GM18873 (cell line): ENCODE measurements at regions not wholly inside any gene's neighbourhood (a gene's known extent, or its start where the extent isn't known, plus 50 kb on each side); places are given as distances from the start of the nearest gene placed in this dataset.

Source experiments
- ATAC-seq: cut with Tn5 transposase; IDR thresholded peaks from one replicate; pipeline ENCODE4 v1.9.1; 2021; ENCODE audit warnings: mild to moderate bottlenecking, moderate library complexity, moderate number of reproducible peaks; ENCODE audit not compliant: unreplicated experiment, low FRiP score

GRCh38 chr18:56245866-56246580 is 392.4 kb downstream of the TXNL1 start:
- no peak for ATAC-seq

- ATAC-seq: no peak
Observed at GRCh38 chr18:56240405-56240804, 398.0 kb downstream of the TXNL1 start.

DNA sequence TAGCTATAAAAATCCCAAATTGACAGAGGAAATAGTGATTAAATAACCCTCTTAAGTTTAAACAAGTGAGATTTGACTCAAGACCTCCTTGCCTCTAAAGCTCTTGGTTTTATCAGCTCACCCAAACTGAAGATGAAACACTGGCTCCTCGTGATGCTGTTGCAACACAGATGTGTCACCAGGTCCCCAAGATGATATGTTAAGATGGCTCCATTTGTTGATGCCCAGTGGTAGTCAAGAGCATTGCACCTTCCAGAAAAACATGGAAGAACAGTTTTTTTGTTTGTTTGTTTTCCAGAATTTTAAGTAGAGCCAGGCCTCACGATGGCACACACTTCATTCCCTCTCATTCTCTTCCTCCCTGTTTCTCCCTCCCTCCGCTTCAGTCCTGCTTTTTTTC is 399.8 kb downstream of the TXNL1 start:
- no peak for ATAC-seq

DNA sequence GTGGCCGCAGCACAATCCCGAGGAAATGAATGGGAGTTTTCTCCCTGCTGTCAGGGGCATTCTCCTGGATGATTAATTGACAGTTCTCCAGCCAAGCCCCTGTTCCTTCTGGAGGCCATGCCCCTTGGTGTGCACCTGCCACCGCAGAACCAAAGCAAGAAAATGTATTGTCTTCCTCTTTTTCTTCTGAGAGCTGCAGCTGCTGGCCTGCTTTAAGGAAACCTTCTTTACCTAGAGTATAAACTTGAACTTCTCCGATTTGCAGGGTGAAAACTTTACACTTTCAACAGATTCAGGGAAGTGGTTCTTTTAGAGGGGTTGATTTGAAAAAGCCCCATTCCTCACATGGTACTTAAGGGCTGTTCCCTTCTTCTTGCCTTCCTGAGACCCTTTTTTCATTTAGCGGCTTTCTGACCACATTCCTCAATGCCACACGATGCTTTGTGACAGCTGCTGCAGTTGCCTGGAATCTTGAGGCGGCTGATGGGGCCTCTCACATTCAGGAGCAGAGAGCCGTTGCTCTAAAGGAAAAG is 402.8 kb downstream of the TXNL1 start:
- ATAC-seq: no peak

- no peak for ATAC-seq
Observed at GRCh38 chr18:56235071-56235470, 403.3 kb downstream of the TXNL1 start.

GRCh38 chr18:56233595-56233994 is 404.8 kb downstream of the TXNL1 start:
- ATAC-seq: no peak

GRCh38 chr18:56226025-56226424 is 412.4 kb downstream of the TXNL1 start:
- ATAC-seq: no peak

- no peak for ATAC-seq
Observed at GRCh38 chr18:56224669-56225561, 413.5 kb downstream of the TXNL1 start.

DNA sequence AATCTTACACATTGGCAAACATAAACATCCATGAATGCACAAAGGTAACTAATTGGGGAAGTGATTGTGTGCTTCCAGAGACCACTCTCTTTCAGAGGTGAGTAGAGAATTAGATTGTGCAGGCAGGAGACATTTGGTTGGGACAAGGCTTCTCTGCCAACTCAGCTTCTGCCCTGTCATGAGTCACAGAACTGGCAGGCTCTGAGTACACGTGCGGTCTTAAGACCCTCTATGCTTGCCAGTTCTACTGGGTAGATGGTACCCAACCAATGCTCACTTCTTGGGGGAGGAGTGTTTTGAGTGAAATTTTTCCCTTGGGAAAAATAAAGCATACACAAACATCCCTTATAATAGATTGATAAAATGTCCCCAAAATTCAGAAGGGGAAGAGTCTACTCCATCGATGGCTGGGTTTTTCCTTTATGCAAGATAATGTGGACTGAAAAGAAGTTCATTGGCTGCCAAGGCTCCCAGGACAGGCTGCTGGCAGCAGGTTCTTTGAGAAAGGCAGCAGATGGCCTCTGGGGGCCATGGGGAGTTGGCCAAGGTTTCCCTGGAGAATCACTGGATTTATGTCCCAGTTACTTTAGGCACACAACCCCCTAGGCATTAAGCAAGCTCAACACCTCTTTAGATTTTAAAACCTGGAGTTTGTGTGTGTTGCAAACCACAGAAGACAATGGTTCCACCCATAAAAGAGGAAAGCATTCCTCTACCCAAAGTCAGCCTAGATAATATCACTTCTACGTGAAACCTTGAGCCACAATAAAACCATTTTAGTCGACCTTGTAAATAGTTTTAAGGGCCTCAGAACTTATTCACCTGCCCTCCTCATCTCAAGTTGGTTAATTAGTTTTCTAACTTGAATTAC is 417.0 kb downstream of the TXNL1 start:
- ATAC-seq: no peak

- no peak for ATAC-seq
Observed at GRCh38 chr18:56217406-56217805, 421.0 kb downstream of the TXNL1 start.

DNA sequence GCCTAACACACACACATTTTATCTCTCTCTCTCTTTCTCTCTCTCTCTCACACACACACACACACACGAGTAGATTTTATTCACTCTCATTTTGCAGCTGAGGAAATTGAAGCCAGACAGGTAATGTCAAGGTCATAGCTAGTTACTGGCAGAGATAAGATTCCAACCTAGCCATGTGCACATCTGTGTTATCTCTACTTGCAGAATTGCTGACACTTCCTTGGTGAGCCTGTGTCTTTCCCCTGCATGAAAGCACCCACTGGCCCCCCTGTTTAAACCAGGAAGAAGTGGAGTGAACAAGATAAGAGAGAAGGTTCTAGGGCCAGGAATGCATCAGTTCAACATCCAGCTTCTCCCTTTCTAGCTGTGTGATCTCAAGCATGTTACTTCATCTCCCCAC is 423.7 kb downstream of the TXNL1 start:
- no peak for ATAC-seq

DNA sequence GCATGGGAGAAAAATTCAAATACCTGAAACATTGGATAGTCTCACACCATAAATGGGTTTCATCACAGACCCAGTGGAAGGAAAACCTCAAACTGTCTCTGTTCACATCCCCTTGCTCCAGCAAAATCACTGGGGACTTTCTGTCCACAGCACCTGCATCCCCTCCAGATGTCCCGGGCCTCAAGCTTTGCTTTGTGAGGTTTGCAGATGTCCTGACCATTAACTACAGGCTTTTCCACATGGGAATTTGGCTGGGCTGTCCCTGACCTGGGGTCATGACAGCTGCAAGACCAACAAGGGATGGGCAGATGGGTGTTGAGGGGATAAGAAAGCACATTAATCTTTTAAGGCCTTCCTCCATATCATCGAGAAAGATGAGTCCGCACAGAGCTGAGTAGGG is 427.9 kb downstream of the TXNL1 start:
- no peak for ATAC-seq

DNA sequence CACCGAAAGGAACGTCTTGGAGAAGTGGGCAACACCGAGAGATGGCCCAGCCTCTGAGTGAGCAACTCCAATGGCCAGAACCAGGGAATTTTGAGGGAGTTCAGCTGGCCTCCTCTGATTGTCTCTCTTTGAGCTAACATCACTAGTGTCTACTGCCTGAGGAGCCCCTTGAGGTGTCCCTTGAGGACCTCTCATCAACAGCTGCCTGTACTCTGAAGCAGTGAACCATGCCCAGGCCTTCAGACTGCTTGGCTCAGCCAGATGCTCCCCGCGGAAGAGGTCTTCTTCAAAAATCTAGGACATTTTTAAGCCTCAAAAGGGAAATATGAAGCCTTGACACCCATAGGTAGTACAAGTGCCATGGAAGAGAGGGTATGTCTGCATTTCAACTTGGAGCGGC is 430.4 kb downstream of the TXNL1 start:
- no peak for ATAC-seq

- ATAC-seq: no peak
Observed at GRCh38 chr18:56204052-56204451, 434.3 kb downstream of the TXNL1 start.

DNA sequence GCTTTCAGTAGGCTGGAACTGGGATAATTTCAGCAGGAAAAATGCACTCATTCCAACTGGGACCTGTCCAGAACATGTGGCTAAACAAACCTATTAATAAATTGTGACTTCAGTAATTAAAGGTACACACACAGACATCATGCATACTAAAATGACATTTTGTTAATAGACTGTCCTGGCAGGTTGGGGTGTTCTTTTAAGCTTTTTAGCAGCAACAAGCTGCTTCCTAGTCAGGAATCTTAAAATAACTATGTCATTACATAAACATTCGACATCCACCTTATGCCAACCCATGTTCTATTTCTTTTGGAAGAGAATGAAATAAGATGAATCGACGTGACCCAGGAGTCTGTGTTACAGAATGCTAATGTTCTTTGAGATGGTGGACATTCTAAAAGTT is 435.7 kb downstream of the TXNL1 start:
- ATAC-seq: no peak

DNA sequence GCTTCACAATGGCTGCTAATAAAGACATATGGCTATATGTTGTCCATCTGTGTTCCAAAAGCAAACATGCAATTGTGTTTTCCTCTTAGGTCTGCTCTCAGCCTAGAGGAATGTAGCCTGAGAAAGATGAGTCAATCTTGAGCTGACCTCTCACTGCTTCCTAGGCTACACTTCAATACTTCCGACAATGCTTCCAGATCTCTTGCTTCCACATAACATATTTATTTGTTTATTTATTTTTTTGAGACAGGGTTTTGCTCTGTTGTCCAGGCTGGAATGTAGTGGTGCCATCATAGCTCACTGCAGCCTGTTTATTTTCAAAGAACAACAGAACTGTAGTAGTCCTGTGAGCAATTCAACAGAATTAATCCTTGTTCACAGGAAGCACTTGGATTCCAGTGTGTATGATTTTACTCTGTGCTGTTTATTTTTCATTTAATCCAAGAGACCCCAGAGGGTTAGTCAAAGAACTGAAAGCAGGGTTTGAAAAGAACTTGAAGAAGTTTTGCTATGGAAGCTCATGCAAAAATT is 437.9 kb downstream of the TXNL1 start:
- ATAC-seq: no peak

DNA sequence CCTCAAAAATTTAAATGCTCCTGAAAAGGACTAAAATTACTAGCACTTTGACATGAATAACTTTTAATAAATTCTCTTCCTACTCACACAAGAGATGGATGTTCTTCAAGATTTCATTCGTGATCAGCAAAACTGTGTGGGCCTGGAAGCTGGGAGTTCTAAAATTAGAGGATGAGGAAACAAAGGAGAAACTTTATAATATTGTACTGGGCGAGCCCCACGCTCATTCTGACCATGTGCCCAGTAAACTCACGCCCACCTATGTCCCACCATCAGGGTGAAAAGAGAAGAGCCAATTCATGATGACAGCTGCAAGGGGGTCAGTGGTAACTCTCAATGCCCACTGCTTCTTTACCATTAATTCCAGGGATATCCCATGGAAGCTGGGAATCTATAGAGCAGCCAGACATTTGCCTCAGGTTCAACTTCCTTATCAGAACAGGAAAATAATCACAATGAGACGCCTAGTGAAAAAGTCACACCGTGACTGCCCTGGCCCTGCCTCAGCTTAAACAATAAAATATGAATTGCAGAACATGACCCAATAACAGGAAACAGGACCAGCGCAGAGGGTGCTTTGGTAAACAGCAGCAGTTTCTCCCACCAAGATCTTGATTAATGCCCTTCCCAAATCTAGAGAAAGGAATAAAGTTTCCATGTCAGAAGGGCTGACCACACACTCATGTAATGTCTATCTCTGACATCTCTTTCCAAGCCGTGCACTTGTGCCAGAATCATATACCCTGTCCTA is 438.6 kb downstream of the TXNL1 start:
- no peak for ATAC-seq

DNA sequence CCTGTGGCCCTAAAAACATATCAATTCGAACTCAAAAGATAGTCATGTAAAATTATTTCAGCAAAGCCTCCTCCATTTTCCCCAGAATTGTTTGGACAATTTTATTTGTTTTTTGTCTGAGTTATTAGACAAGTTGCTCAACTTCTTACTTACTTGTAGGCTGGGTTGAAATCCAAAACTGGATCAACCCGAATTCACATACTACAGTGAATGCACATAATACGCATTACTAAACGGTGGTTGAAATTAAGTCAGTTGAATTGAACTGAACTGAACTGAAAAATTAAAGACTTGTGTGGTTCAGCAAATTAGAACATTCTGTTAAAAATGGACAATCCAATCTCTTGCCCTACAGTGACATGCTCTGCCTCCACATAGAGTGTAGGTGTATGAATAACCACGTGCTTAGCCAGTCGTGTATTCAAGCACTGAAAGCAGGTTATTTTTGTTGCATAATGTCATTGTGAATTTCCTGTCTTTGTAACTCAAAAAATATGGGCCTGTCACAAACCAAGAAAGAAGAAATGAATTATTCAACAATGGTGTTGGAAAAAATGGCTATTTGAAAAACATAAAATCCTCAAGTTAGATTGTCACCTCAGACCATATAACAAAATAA is 441.0 kb downstream of the TXNL1 start:
- no peak for ATAC-seq

- ATAC-seq: no peak
Observed at GRCh38 chr18:56196495-56197225, 441.7 kb downstream of the TXNL1 start.
